Testis (tissue), 2 donors: ENCODE measurements at regions not wholly inside any gene's neighbourhood (a gene's known extent, or its start where the extent isn't known, plus 50 kb on each side); places are given as distances from the start of the nearest gene placed in this dataset.

ENCODE experiments used
- DNase-seq: peaks from one replicate; pipeline ENCODE4 v3.0.0-alpha.2; 2019
- H3K27ac ChIP-seq, 2 donors: fragments of 200-600 bp; sonication (generic); one replicate each; pipeline ENCODE4 v1.5.1; 2019
- H3K27me3 ChIP-seq: fragments of 200-600 bp; sonication (generic); one replicate; pipeline ENCODE4 v1.5.1; 2019
- H3K36me3 ChIP-seq: fragments of 200-600 bp; sonication (generic); one replicate; pipeline ENCODE4 v1.5.1; 2017; ENCODE audit warnings: low read depth; ENCODE audit errors: missing control alignments
- H3K4me1 ChIP-seq: fragments of 200-600 bp; sonication (generic); one replicate; pipeline ENCODE4 v1.5.1; 2019
- H3K4me3 ChIP-seq, 2 donors: fragments of 200-600 bp; sonication (generic); one replicate each; pipeline ENCODE4 v1.5.1; 2017 to 2019
- H3K9me3 ChIP-seq: fragments of 200-600 bp; sonication (generic); one replicate; pipeline ENCODE4 v1.5.1; 2017
- CTCF ChIP-seq, 3 experiments: fragments of 450-650 bp in 2 of 3; fragments of 200-600 bp in 1 of 3; sonication (generic) in 1 of 3; IDR thresholded peaks; one replicate each; pipeline ENCODE4 v1.5.1; 2016 to 2019; ENCODE audit warnings: antibody characterized with exemption in 3 of 3, mild to moderate bottlenecking in 2 of 3, moderate library complexity in 1 of 3
- POLR2A ChIP-seq: fragments of 450-650 bp; IDR thresholded peaks from one replicate; pipeline ENCODE4 v1.6.1; 2017; ENCODE audit warnings: antibody characterized with exemption, mild to moderate bottlenecking, moderate library complexity
- intact Hi-C: fragments of 100-400 bp; cut with DNase I; formaldehyde crosslinking; loops from one replicate; pipeline ENCODE4 v1.15.1; 2023; ENCODE audit warnings: low total_unique reads

- Histone ChIP-seq H3K27ac (no peak overlapping the region), H3K27me3 (no peaks in the 10 kb centered on the region), H3K4me3 (no peak overlapping the region), H3K9me3 (no peaks in the 10 kb centered on the region), H3K36me3 (no peaks in the 10 kb centered on the region), H3K4me1 (no peaks in the 10 kb centered on the region)
- no peak for TF ChIP-seq POLR2A
- TF ChIP-seq CTCF (IDR thresholded peaks at IDR 0.05) = no peak
- no peak for DNase-seq
- intact Hi-C loops = no loop called here
These were observed 144.2 kb downstream of the MSN start for GRCh38 chrX:65811558-65812228.
